Prostate gland (tissue), 2 donors: ENCODE measurements at regions not wholly inside any gene's neighbourhood (a gene's known extent, or its start where the extent isn't known, plus 50 kb on each side); places are given as distances from the start of the nearest gene placed in this dataset.

Experiments used
- DNase-seq: peaks from one replicate; pipeline ENCODE4 v3.0.0-alpha.2; 2019; ENCODE audit warnings: low spot score
- H3K27ac ChIP-seq, 2 donors: fragments of 200-600 bp; sonication (generic); 2 replicates each; pipeline ENCODE4 v1.5.1; 2017 to 2019
- H3K27me3 ChIP-seq: fragments of 200-600 bp; sonication (generic); replicated peaks from 2 replicates; pipeline ENCODE4 v1.5.1; 2019; ENCODE audit not compliant: insufficient read depth
- H3K36me3 ChIP-seq, 2 donors: fragments of 200-600 bp; sonication (generic); 1 replicate in 1 of 2; 2 replicates in 1 of 2; pipeline versions ENCODE4 v1.5.1 to v1.8.1; 2017 to 2019
- H3K4me1 ChIP-seq: fragments of 200-600 bp; sonication (generic); replicated peaks from 2 replicates; pipeline ENCODE4 v1.5.1; 2019
- H3K4me3 ChIP-seq, 2 donors: fragments of 200-600 bp; sonication (generic); 2 replicates each; pipeline ENCODE4 v1.5.1; 2017 to 2019
- H3K9me3 ChIP-seq: fragments of 200-600 bp; sonication (generic); 2 replicates; pipeline ENCODE4 v1.5.1; 2017
- POLR2A ChIP-seq: fragments of 450-650 bp; IDR thresholded peaks from one replicate; pipeline ENCODE4 v1.6.1; 2016; ENCODE audit warnings: antibody characterized with exemption, mild to moderate bottlenecking
- POLR2AphosphoS5 ChIP-seq: sonication (generic); formaldehyde crosslinking; IDR thresholded peaks from one replicate; pipeline ENCODE4 v1.6.1; 2017; ENCODE audit warnings: antibody characterized with exemption
- WGBS: methylation state at CpG from one replicate; pipeline ENCODE4 v1.1.5; 2018; 5-methylcytosine and 5-hydroxymethylcytosine counted together
- intact Hi-C: fragments of 100-400 bp; cut with DNase I; formaldehyde crosslinking; loops from one replicate; pipeline ENCODE4 v1.14.2; 2022
- TF ChIP-seq, protein P1 (sequence below), 4 experiments: fragments of 200-600 bp in 2 of 4; fragments of 450-650 bp in 2 of 4; sonication (generic) in 2 of 4; IDR thresholded peaks; 1 replicate in 3 of 4; 2 replicates in 1 of 4; pipeline ENCODE4 v1.5.1; 2016 to 2019; ENCODE audit warnings: antibody characterized with exemption in 4 of 4, mild to moderate bottlenecking in 2 of 4, moderate library complexity in 2 of 4

DNA sequence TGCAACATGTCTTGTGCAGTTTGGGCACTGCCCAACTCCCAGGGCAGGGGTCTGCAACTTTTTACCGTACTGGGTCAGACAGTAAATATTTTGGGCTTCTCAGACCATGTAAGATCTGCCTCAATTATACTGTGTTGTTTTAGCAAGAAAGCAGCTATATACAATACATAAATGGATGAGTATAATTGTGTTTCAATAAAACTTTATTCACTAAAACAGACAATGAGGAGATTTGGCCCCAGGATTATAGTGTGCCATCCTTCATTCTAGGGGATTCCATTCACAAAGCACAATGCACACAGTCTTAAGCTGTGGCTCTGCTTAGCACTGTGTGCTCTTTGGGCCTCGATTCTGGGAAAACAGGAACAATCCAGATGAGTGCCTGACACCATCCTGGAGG lies 354.4 kb upstream of the PROK2 start:
- Histone ChIP-seq H3K4me3 (no peak overlapping the region), H3K4me1 (no peaks in the 10 kb centered on the region), H3K27me3 (no peaks in the 10 kb centered on the region), H3K9me3 (no peaks in the 10 kb centered on the region), H3K36me3 (no peaks in the 10 kb centered on the region), H3K27ac (no peak overlapping the region)
- TF ChIP-seq POLR2A (no peak), POLR2AphosphoS5 (no peak)
- TF ChIP-seq, protein P1, sequence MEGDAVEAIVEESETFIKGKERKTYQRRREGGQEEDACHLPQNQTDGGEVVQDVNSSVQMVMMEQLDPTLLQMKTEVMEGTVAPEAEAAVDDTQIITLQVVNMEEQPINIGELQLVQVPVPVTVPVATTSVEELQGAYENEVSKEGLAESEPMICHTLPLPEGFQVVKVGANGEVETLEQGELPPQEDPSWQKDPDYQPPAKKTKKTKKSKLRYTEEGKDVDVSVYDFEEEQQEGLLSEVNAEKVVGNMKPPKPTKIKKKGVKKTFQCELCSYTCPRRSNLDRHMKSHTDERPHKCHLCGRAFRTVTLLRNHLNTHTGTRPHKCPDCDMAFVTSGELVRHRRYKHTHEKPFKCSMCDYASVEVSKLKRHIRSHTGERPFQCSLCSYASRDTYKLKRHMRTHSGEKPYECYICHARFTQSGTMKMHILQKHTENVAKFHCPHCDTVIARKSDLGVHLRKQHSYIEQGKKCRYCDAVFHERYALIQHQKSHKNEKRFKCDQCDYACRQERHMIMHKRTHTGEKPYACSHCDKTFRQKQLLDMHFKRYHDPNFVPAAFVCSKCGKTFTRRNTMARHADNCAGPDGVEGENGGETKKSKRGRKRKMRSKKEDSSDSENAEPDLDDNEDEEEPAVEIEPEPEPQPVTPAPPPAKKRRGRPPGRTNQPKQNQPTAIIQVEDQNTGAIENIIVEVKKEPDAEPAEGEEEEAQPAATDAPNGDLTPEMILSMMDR (IDR thresholded peaks at IDR 0.05): no peak
- intact Hi-C loops: no loop called here
- WGBS: 97% methylated on average over 2 of the region's 2 CpGs
- DNase-seq: no peak

DNA sequence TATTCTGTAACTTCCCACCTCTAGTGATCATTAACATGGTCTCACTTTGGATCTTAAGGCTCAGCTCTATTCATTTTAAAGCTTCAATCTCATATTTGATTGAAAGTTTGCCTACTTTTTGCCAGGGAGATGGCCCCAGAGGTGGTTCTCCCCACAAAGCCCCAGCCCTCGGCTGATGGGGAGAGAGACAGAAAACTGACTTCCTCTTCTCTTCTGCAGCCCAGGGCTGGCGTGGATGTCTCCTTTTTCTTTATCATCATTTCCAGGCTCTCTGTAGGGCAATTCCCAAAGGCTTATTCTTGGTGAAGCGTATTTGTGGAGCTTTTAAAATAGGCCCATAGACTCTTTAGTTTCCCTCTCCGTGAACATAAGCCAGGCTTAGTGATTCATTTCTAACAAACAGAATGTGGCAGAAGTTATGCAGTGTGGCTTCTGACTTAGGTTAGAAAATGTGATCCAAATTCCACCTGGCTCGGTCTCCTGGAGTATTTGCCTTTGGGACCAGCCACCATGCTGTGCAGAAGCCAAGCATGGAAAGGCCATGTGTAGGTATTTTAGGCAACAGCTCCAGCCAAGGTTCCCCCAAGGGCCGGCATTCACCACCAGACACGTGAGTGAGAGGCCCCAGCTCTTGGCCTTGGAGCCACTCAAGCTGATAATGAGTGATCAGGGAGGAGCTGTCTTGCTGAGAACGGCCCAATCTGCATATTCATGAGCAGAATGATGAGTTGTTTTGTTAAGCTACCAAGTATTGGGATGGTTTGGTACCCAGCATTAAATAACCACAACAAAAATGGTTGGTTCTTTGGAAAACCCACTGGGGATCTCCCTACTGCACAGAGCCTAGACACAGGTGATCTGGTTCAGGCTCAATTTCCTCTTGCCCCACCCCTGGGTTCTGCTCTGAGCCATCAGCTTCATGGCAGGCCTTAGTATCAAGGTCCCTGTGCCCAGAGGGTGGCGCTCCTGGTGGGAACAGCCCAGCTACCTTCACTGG lies 353.2 kb upstream of the PROK2 start:
- TF ChIP-seq POLR2AphosphoS5 (no peak), POLR2A (no peak)
- TF ChIP-seq, protein P1 (IDR thresholded peaks at IDR 0.05): no peak
- no peaks in the 10 kb centered on the region for H3K4me1 ChIP-seq
- intact Hi-C loops: no loop called here
- H3K27ac ChIP-seq: no peak overlapping the region
- H3K9me3 ChIP-seq: no peaks in the 10 kb centered on the region
- no peak overlapping the region for H3K4me3 ChIP-seq
- no peak for DNase-seq
- 92% methylated on average over 9 of the region's 9 CpGs for WGBS
- H3K27me3 ChIP-seq: no peaks in the 10 kb centered on the region
- no peaks in the 10 kb centered on the region for H3K36me3 ChIP-seq

DNA sequence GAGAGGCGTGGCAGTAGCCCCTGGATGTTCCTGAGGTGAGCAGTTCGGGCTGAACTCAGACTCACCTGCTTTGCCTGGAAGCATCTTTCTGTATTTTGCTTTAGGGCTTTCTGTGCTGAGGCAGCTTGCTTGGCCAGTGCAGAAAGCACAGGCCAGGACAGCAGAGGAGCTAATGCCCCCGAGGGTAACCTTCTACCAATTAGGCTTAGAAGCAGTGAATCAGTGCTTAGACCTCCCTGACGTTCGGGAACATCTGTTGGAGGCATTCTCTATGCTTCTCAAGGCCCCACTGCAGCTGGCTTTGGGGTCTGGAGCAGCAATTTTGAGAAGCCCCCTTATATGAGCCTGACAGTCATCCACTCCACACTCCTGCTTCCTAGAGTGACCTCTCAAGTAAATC lies 350.7 kb upstream of the PROK2 start:
- no peaks in the 10 kb centered on the region for H3K4me1 ChIP-seq
- H3K27ac ChIP-seq: no peak overlapping the region
- H3K27me3 ChIP-seq: no peaks in the 10 kb centered on the region
- no peak overlapping the region for H3K4me3 ChIP-seq
- intact Hi-C loops: no loop called here
- no peaks in the 10 kb centered on the region for H3K36me3 ChIP-seq
- DNase-seq: no peak
- TF ChIP-seq POLR2AphosphoS5: no peak
- TF ChIP-seq, protein P1 (IDR thresholded peaks at IDR 0.05): no peak
- TF ChIP-seq POLR2A: no peak
- 89% methylated on average over 5 of the region's 5 CpGs for WGBS
- no peaks in the 10 kb centered on the region for H3K9me3 ChIP-seq

DNA sequence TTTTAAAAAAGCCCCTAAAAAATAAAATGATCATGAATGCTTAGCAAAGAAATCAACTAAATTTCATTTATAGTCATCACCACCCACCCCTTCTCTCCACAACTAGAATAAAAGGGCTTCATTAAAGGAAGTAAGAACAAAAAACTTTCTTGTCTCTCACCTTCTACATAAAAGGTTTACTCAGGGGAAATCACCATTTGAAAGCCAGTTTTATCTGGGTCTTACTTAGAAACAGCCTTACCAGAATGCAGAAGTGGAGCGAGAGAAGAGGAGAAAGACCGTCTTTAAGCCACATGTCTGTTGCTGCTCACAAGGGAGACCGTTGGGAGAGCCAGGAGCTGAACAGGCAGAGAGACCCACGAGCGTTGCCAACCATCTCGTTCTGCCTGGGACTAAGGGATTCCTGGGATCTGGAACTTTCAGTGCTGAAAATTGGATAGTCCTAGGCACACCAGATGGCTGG lies 350.1 kb upstream of the PROK2 start:
- Histone ChIP-seq H3K27me3 (no peaks in the 10 kb centered on the region), H3K36me3 (no peaks in the 10 kb centered on the region), H3K4me1 (peaks cover 2% of the 10 kb centered on the region), H3K9me3 (no peaks in the 10 kb centered on the region), H3K27ac (no peak overlapping the region), H3K4me3 (no peak overlapping the region)
- no peak for DNase-seq
- intact Hi-C loops: no loop called here
- 62% methylated on average over 6 of the region's 6 CpGs for WGBS
- no peak for TF ChIP-seq POLR2A

DNA sequence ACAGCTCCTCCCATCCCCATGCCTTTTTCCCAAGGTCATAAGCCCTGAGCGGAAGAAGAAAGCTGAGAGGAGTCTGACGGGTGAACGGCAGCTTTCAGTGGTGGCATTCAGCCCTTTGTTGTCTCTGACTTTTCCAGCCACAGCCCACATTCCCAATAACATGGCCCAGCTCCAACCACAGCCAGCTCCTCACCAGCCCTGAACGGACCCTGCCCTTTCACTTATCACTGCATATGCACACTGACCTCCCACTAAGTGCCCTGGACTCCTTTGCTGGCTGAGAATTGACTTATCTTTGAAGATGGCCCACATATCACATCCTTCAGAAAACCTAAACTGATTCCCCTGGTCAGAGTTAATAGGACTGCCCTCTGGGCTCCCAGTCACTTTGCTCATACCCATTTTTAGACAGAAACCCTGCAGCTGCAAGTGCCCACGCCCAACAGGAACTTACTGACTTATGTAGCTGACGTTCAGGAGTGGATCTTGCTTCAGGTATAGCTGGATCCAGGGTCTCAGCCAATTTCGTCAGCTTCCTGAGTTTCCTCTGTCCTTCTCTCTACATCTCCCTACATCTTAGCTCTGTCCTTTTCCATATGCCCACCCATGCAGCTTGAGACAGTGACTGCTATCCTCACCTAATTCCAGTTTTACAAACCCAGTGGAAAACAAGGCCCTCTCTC lies 348.5 kb upstream of the PROK2 start:
- Histone ChIP-seq H3K27ac (no peak overlapping the region), H3K27me3 (no peaks in the 10 kb centered on the region), H3K36me3 (no peaks in the 10 kb centered on the region), H3K4me3 (no peak overlapping the region), H3K9me3 (no peaks in the 10 kb centered on the region), H3K4me1 (peaks cover 2% of the 10 kb centered on the region)
- 94% methylated on average over 7 of the region's 7 CpGs for whole genome bisulfite sequencing
- DNase-seq: no peak
- TF ChIP-seq, protein P1 (IDR thresholded peaks at IDR 0.05): no peak
- TF ChIP-seq POLR2A (no peak), POLR2AphosphoS5 (no peak)
- intact Hi-C loops: no loop called here
